Panc1 (cell line): ENCODE measurements at regions not wholly inside any gene's neighbourhood (a gene's known extent, or its start where the extent isn't known, plus 50 kb on each side); places are given as distances from the start of the nearest gene placed in this dataset.

ENCODE experiments used
- CTCF ChIP-seq: fragments of 450-650 bp; IDR thresholded peaks from 2 replicates; pipeline ENCODE4 v1.5.1; 2017; ENCODE audit warnings: mild to moderate bottlenecking
- POLR2AphosphoS5 ChIP-seq: IDR thresholded peaks from 2 replicates; pipeline ENCODE4 v1.6.1; 2012; ENCODE audit warnings: mild to moderate bottlenecking, low read depth, low read length, moderate library complexity
- REST ChIP-seq, 2 experiments: IDR thresholded peaks; 2 replicates each; pipeline ENCODE4 v1.6.1; 2011 to 2012; ENCODE audit warnings: low read depth in 2 of 2, control low read depth in 1 of 2, low read length in 1 of 2, mild to moderate bottlenecking in 1 of 2, moderate library complexity in 1 of 2; ENCODE audit not compliant: insufficient read depth in 1 of 2
- SIN3A ChIP-seq: IDR thresholded peaks from 2 replicates; pipeline ENCODE4 v1.6.1; 2012; ENCODE audit warnings: low read depth, mild to moderate bottlenecking, low read length, moderate library complexity, borderline replicate concordance; ENCODE audit not compliant: insufficient read depth
- TCF7L2 ChIP-seq: IDR thresholded peaks from 2 replicates; pipeline ENCODE4 v1.6.1; 2011; ENCODE audit warnings: mild to moderate bottlenecking, low read depth, low read length, inconsistent platforms

GRCh38 chr10:45238896-45239295 is 76.5 kb downstream of the OR13A1 start:
- TF ChIP-seq CTCF (no peak), POLR2AphosphoS5 (no peak), SIN3A (no peak), TCF7L2 (no peak), REST (IDR thresholded peaks at IDR 0.05; ENCODE audit: insufficient read depth in 1 of 2, low read depth in 2 of 2, low read length in 1 of 2) (no peak)
